ENCODE measurements at regions not wholly inside any gene's neighbourhood (a gene's known extent, or its start where the extent isn't known, plus 50 kb on each side); places are given as distances from the start of the nearest gene placed in this dataset.

DNA sequence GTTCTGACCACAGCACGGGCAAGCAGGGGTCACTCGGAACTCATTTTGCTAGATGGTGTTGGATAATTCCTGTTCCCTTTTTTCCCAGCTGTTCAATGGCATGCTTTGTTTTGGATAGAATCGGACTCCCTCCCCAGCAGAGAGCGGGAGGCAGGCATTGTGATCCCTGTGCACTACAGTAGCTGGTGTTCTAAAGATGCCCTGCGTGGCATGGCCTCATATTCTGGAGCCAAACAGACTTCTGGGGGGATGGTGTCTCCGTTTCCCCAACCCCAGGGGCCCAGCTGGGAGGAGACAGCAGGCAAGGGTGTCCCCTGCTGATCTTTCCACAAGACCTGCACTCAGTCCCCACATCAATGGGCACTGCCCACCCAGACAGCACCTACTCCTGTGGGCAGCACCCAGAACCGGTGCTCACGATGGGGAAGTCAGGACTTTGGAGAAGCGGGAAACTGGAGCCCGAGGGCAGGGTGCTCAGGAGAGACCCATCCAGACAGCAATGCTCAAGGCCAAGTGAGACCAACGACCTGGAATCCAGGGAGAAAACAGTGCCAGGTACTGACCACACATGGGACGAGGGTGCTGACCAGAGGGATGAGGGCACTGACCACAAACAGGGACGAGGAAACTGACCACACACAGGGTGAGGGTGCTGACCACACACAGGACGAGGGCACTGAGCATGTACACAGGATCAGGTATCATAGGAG is 934.9 kb downstream of the BRD1 start:
- H3K4me1 ChIP-seq (ENCODE audit: insufficient read depth), result no peaks in the 10 kb centered on the region
- H4K20me1 ChIP-seq (replicated peaks; ENCODE audit: insufficient read depth), result no peaks in the 10 kb centered on the region
- H3K4me2 ChIP-seq, result no peak overlapping the region
- H3K27ac ChIP-seq (ENCODE audit: low read depth), result no peak overlapping the region
- H3K36me3 ChIP-seq (ENCODE audit: insufficient read depth), result no peaks in the 10 kb centered on the region
- no peak overlapping the region for H3K4me3 Mint-ChIP-seq
- H3K27ac Mint-ChIP-seq, result no peak overlapping the region
- no peaks in the 10 kb centered on the region for H3K36me3 Mint-ChIP-seq (ENCODE audit: low read depth)
- no peaks in the 10 kb centered on the region for H3K9me3 Mint-ChIP-seq
- H2AFZ ChIP-seq, result no peak overlapping the region
- H3K27me3 ChIP-seq (ENCODE audit: insufficient read depth), result no peaks in the 10 kb centered on the region
- peaks cover 9% of the 10 kb centered on the region for H3K27me3 Mint-ChIP-seq (ENCODE audit: insufficient read depth, low read depth, poor library complexity)
- no peaks in the 10 kb centered on the region for H3K9me2 ChIP-seq (ENCODE audit: insufficient read depth)
- H3K79me2 ChIP-seq (replicated peaks; ENCODE audit: insufficient read depth), result no peaks in the 10 kb centered on the region
- H3K4me3 ChIP-seq, result no peak overlapping the region
- no peaks in the 10 kb centered on the region for H3K4me1 Mint-ChIP-seq
- no peaks in the 10 kb centered on the region for H3F3A ChIP-seq (replicated peaks; ENCODE audit: low read depth)
- TF ChIP-seq JUNB (IDR thresholded peaks at IDR 0.05; ENCODE audit: unreplicated experiment) (no peak), STAT1 (IDR thresholded peaks at IDR 0.05; ENCODE audit: unreplicated experiment) (no peak), CTCF (conservative IDR thresholded peaks at IDR 0.05; ENCODE audit: low read depth in 2 of 2) (no peak), ZNF331 (CRISPR knock-in tag; IDR thresholded peaks at IDR 0.05; ENCODE audit: low read depth) (no peak), ZNF114 (CRISPR knock-in tag; IDR thresholded peaks at IDR 0.05) (no peak), EZH2phosphoT487 (IDR thresholded peaks at IDR 0.05; ENCODE audit: unreplicated experiment) (no peak), NANOG (IDR thresholded peaks at IDR 0.05; ENCODE audit: borderline replicate concordance) (no peak), EZH2 (IDR thresholded peaks at IDR 0.05; ENCODE audit: low read depth, unreplicated experiment) (no peak), ETS1 (IDR thresholded peaks at IDR 0.05) (no peak), CREB1 (CRISPR knock-in tag; IDR thresholded peaks at IDR 0.05; ENCODE audit: low read depth) (no peak), POLR2AphosphoS5 (IDR thresholded peaks at IDR 0.05; ENCODE audit: low read depth) (no peak)
- TF ChIP-seq, protein P1, sequence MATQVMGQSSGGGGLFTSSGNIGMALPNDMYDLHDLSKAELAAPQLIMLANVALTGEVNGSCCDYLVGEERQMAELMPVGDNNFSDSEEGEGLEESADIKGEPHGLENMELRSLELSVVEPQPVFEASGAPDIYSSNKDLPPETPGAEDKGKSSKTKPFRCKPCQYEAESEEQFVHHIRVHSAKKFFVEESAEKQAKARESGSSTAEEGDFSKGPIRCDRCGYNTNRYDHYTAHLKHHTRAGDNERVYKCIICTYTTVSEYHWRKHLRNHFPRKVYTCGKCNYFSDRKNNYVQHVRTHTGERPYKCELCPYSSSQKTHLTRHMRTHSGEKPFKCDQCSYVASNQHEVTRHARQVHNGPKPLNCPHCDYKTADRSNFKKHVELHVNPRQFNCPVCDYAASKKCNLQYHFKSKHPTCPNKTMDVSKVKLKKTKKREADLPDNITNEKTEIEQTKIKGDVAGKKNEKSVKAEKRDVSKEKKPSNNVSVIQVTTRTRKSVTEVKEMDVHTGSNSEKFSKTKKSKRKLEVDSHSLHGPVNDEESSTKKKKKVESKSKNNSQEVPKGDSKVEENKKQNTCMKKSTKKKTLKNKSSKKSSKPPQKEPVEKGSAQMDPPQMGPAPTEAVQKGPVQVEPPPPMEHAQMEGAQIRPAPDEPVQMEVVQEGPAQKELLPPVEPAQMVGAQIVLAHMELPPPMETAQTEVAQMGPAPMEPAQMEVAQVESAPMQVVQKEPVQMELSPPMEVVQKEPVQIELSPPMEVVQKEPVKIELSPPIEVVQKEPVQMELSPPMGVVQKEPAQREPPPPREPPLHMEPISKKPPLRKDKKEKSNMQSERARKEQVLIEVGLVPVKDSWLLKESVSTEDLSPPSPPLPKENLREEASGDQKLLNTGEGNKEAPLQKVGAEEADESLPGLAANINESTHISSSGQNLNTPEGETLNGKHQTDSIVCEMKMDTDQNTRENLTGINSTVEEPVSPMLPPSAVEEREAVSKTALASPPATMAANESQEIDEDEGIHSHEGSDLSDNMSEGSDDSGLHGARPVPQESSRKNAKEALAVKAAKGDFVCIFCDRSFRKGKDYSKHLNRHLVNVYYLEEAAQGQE (IDR thresholded peaks at IDR 0.05; ENCODE audit: unreplicated experiment), result no peak
- TF ChIP-seq, protein P2, sequence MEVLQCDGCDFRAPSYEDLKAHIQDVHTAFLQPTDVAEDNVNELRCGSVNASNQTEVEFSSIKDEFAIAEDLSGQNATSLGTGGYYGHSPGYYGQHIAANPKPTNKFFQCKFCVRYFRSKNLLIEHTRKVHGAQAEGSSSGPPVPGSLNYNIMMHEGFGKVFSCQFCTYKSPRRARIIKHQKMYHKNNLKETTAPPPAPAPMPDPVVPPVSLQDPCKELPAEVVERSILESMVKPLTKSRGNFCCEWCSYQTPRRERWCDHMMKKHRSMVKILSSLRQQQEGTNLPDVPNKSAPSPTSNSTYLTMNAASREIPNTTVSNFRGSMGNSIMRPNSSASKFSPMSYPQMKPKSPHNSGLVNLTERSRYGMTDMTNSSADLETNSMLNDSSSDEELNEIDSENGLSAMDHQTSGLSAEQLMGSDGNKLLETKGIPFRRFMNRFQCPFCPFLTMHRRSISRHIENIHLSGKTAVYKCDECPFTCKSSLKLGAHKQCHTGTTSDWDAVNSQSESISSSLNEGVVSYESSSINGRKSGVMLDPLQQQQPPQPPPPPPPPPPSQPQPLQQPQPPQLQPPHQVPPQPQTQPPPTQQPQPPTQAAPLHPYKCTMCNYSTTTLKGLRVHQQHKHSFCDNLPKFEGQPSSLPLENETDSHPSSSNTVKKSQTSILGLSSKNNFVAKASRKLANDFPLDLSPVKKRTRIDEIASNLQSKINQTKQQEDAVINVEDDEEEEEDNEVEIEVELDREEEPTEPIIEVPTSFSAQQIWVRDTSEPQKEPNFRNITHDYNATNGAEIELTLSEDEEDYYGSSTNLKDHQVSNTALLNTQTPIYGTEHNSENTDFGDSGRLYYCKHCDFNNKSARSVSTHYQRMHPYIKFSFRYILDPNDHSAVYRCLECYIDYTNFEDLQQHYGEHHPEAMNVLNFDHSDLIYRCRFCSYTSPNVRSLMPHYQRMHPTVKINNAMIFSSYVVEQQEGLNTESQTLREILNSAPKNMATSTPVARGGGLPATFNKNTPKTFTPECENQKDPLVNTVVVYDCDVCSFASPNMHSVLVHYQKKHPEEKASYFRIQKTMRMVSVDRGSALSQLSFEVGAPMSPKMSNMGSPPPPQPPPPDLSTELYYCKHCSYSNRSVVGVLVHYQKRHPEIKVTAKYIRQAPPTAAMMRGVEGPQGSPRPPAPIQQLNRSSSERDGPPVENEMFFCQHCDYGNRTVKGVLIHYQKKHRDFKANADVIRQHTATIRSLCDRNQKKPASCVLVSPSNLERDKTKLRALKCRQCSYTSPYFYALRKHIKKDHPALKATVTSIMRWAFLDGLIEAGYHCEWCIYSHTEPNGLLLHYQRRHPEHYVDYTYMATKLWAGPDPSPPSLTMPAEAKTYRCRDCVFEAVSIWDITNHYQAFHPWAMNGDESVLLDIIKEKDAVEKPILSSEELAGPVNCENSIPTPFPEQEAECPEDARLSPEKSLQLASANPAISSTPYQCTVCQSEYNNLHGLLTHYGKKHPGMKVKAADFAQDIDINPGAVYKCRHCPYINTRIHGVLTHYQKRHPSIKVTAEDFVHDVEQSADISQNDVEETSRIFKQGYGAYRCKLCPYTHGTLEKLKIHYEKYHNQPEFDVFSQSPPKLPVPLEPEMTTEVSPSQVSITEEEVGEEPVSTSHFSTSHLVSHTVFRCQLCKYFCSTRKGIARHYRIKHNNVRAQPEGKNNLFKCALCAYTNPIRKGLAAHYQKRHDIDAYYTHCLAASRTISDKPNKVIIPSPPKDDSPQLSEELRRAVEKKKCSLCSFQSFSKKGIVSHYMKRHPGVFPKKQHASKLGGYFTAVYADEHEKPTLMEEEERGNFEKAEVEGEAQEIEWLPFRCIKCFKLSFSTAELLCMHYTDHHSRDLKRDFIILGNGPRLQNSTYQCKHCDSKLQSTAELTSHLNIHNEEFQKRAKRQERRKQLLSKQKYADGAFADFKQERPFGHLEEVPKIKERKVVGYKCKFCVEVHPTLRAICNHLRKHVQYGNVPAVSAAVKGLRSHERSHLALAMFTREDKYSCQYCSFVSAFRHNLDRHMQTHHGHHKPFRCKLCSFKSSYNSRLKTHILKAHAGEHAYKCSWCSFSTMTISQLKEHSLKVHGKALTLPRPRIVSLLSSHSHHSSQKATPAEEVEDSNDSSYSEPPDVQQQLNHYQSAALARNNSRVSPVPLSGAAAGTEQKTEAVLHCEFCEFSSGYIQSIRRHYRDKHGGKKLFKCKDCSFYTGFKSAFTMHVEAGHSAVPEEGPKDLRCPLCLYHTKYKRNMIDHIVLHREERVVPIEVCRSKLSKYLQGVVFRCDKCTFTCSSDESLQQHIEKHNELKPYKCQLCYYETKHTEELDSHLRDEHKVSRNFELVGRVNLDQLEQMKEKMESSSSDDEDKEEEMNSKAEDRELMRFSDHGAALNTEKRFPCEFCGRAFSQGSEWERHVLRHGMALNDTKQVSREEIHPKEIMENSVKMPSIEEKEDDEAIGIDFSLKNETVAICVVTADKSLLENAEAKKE (CRISPR knock-in tag; IDR thresholded peaks at IDR 0.05), result no peak
- DNase-seq (ENCODE audit: low spot score), result no peak
- no peak for ATAC-seq

Data from GM23338 (cell line).